H9 (cell line): ENCODE measurements at regions not wholly inside any gene's neighbourhood (a gene's known extent, or its start where the extent isn't known, plus 50 kb on each side); places are given as distances from the start of the nearest gene placed in this dataset.

Experiments used
- DNase-seq: peaks from one replicate; pipeline ENCODE4 v3.0.0-alpha.2; 2017
- H2AFZ ChIP-seq: one replicate; pipeline ENCODE4 v1.6.1; 2013; ENCODE audit warnings: mild to moderate bottlenecking, low read length, control low read depth, moderate library complexity
- H2AK5ac ChIP-seq: 2 replicates; pipeline ENCODE4 v1.6.1; 2013; ENCODE audit warnings: low read length, control low read depth, mixed read lengths; ENCODE audit not compliant: insufficient read length
- H2BK120ac ChIP-seq: one replicate; pipeline ENCODE4 v1.6.1; 2013; ENCODE audit warnings: low read depth, mild to moderate bottlenecking, low read length, control low read depth, inconsistent platforms; ENCODE audit not compliant: poor library complexity, severe bottlenecking
- H2BK12ac ChIP-seq: 2 replicates; pipeline ENCODE4 v1.6.1; 2013; ENCODE audit warnings: low read length, control low read depth, mixed read lengths, low read depth; ENCODE audit not compliant: insufficient read length
- H2BK15ac ChIP-seq: 2 replicates; pipeline ENCODE4 v1.6.1; 2013; ENCODE audit warnings: low read depth, low read length, control low read depth
- H2BK20ac ChIP-seq: one replicate; pipeline ENCODE4 v1.6.1; 2013; ENCODE audit warnings: low read depth, mild to moderate bottlenecking, low read length, control low read depth, inconsistent platforms; ENCODE audit not compliant: poor library complexity, severe bottlenecking
- H2BK5ac ChIP-seq: 2 replicates; pipeline ENCODE4 v1.6.1; 2013; ENCODE audit warnings: low read length, control low read depth, mixed read lengths; ENCODE audit not compliant: insufficient read length
- H3K14ac ChIP-seq: 2 replicates; pipeline ENCODE4 v1.6.1; 2013; ENCODE audit warnings: low read length, control low read depth; ENCODE audit not compliant: insufficient read depth
- H3K18ac ChIP-seq: 2 replicates; pipeline ENCODE4 v1.6.1; 2013; ENCODE audit warnings: low read depth, mild to moderate bottlenecking, mixed read lengths, low read length, control low read depth; ENCODE audit not compliant: insufficient read length
- H3K23ac ChIP-seq: 2 replicates; pipeline ENCODE4 v1.6.1; 2013; ENCODE audit warnings: low read length, control low read depth, mixed read lengths, low read depth; ENCODE audit not compliant: insufficient read length
- H3K23me2 ChIP-seq: 2 replicates; pipeline ENCODE4 v1.6.1; 2013; ENCODE audit warnings: low read depth, mild to moderate bottlenecking, mixed read lengths, low read length, control low read depth; ENCODE audit not compliant: insufficient read length, poor library complexity, severe bottlenecking
- H3K27ac ChIP-seq: 2 replicates; pipeline ENCODE4 v1.5.1; 2013; ENCODE audit warnings: low read length, control low read depth, mixed read lengths, low read depth; ENCODE audit not compliant: insufficient read length
- H3K27me3 ChIP-seq: 2 replicates; pipeline ENCODE4 v1.6.1; 2013; ENCODE audit warnings: low read length, control low read depth, inconsistent platforms; ENCODE audit not compliant: insufficient read depth
- H3K4ac ChIP-seq: 2 replicates; pipeline ENCODE4 v1.6.1; 2013; ENCODE audit warnings: low read depth, mild to moderate bottlenecking, control low read depth, inconsistent platforms, low read length, moderate library complexity
- H3K4me1 ChIP-seq: 2 replicates; pipeline ENCODE4 v1.6.1; 2013; ENCODE audit warnings: low read length, control low read depth, inconsistent platforms; ENCODE audit not compliant: insufficient read depth
- H3K4me2 ChIP-seq: 2 replicates; pipeline ENCODE4 v1.6.1; 2013; ENCODE audit warnings: low read length, control low read depth, mixed read lengths; ENCODE audit not compliant: insufficient read length, insufficient read depth
- H3K56ac ChIP-seq: 2 replicates; pipeline ENCODE4 v1.6.1; 2013; ENCODE audit warnings: low read depth, mild to moderate bottlenecking, mixed read lengths, low read length, control low read depth; ENCODE audit not compliant: insufficient read length
- H3K79me1 ChIP-seq: 2 replicates; pipeline ENCODE4 v1.6.1; 2013; ENCODE audit warnings: low read depth, mild to moderate bottlenecking, moderate library complexity, low read length, control low read depth, inconsistent platforms; ENCODE audit not compliant: insufficient read depth, poor library complexity, severe bottlenecking
- H3K79me2 ChIP-seq: 2 replicates; pipeline ENCODE4 v1.6.1; 2013; ENCODE audit warnings: low read length, control low read depth, inconsistent platforms; ENCODE audit not compliant: insufficient read depth
- H3K9ac ChIP-seq: 2 replicates; pipeline ENCODE4 v1.6.1; 2013; ENCODE audit warnings: low read length, control low read depth, mixed read lengths; ENCODE audit not compliant: insufficient read length; ENCODE audit errors: extremely low read depth
- H3K9me3 ChIP-seq: one replicate; pipeline ENCODE4 v1.6.1; 2013; ENCODE audit warnings: low read depth, low read length, inconsistent platforms; ENCODE audit not compliant: control insufficient read depth
- H3T11ph ChIP-seq: one replicate; pipeline ENCODE4 v1.6.1; 2013; ENCODE audit warnings: mild to moderate bottlenecking, low read length, control low read depth, inconsistent platforms
- H4K20me1 ChIP-seq: one replicate; pipeline ENCODE4 v1.6.1; 2013; ENCODE audit not compliant: control insufficient read depth, insufficient read length, insufficient read depth
- H4K5ac ChIP-seq: 2 replicates; pipeline ENCODE4 v1.6.1; 2013; ENCODE audit warnings: low read depth, mild to moderate bottlenecking, mixed read lengths, low read length, control low read depth; ENCODE audit not compliant: insufficient read length
- H4K8ac ChIP-seq: replicated peaks from 2 replicates; pipeline ENCODE4 v1.6.1; 2013; ENCODE audit warnings: low read length, control low read depth, mixed read lengths, low read depth; ENCODE audit not compliant: insufficient read length
- H4K91ac ChIP-seq: 2 replicates; pipeline ENCODE4 v1.6.1; 2013; ENCODE audit warnings: low read depth, mild to moderate bottlenecking, moderate library complexity, mixed read lengths, low read length, control low read depth; ENCODE audit not compliant: insufficient read length
- H3K27ac Mint-ChIP-seq, 3 experiments: 2 replicates in 2 of 3; 3 replicates in 1 of 3; pipeline ENCODE4 v1.8.0; 2020 to 2021; ENCODE audit warnings: mixed read lengths in 3 of 3, mild to moderate bottlenecking in 1 of 3, moderate library complexity in 1 of 3
- H3K27me3 Mint-ChIP-seq: 2 replicates; pipeline ENCODE4 v1.8.0; 2021; ENCODE audit warnings: low read depth, mild to moderate bottlenecking, moderate library complexity, mixed read lengths
- H3K36me3 Mint-ChIP-seq, 3 experiments: 2 replicates in 2 of 3; 3 replicates in 1 of 3; pipeline ENCODE4 v1.8.0; 2020 to 2021; ENCODE audit warnings: low read depth in 3 of 3, mixed read lengths in 3 of 3; ENCODE audit not compliant: insufficient read depth in 1 of 3
- H3K4me1 Mint-ChIP-seq, 2 experiments: 2 replicates each; pipeline ENCODE4 v1.8.0; 2020; ENCODE audit warnings: mixed read lengths in 2 of 2
- H3K4me3 Mint-ChIP-seq, 2 experiments: 2 replicates in 1 of 2; 3 replicates in 1 of 2; pipeline ENCODE4 v1.8.0; 2020 to 2021; ENCODE audit warnings: mild to moderate bottlenecking in 2 of 2, mixed read lengths in 2 of 2, moderate library complexity in 1 of 2
- H3K9me3 Mint-ChIP-seq, 2 experiments: 2 replicates in 1 of 2; 3 replicates in 1 of 2; pipeline ENCODE4 v1.8.0; 2020; ENCODE audit warnings: mild to moderate bottlenecking in 2 of 2, mixed read lengths in 2 of 2, moderate library complexity in 1 of 2
- WGBS: extraction: QIAGEN DNeasy Blood & Tissue Kit; methylation state at CpG from one replicate; pipeline ENCODE4 v1.1.7; 2013; ENCODE audit warnings: missing lambda C conversion rate, low lambda C conversion rate, mixed read lengths; ENCODE audit not compliant: insufficient read length; ENCODE audit errors: extremely low coverage; 5-methylcytosine and 5-hydroxymethylcytosine counted together
- TF ChIP-seq, protein P1 (sequence below): fragments of 200-600 bp; sonication (generic); conservative IDR thresholded peaks from 3 replicates; pipeline ENCODE4 v1.8.0; 2021; ENCODE audit warnings: antibody characterized with exemption, mild to moderate bottlenecking

DNA sequence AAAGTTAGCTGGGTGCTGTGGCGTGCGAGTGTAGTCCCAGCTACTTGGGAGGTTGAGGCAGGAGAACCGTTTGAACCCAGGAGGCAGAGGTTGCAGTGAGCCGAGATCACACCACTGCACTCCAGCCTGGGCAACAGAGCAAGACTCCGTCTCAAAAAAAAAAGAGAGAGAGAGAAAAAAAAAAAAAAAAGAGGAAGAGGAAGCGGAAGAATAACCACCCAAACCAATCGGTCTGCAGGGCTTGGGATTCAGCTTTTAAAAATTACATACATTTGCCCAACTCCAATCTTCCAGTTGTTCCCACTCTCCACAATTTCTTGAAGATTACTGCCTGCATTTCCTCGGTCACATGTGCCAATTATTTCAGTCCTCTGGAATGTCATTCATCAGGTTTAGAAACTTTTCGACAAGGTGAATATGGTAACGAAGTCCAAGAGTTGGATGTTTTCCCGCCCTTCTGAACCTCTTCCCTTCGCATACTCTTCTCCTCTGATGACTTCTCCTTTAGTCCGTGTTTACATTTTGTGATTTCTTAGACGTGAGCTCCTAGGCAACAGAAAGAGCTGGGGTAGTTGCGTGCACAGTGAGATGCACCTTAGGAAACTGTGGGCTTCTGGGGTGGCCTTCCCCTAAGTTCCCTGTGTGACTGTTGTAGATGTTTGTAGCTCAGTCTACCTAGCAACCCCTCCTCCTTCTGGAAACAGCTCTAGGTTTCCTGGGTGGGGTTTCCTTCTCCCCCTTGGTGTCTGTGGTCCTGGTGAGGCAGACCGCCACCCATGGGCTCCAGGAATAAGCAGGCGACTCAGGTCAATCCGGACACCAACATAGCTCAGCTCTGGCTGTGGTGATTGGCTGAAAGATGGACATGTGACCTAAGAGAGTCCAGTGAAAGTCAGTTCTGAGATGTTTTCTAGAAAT, 63.0 kb upstream of the NCOA3 start:
- Histone ChIP-seq H3K79me1 (no peaks in the 10 kb centered on the region), H3K4ac (no peak overlapping the region), H3K4me2 (no peak overlapping the region), H3T11ph (no peak overlapping the region), H4K91ac (no peak overlapping the region), H3K23me2 (no peaks in the 10 kb centered on the region), H4K20me1 (no peaks in the 10 kb centered on the region), H3K14ac (no peak overlapping the region), H2BK120ac (no peak overlapping the region), H3K18ac (peak overlapping the region; percentile 2), H3K56ac (no peak overlapping the region), H2BK5ac (no peak overlapping the region), H2BK12ac (no peak overlapping the region), H3K27ac (no peak overlapping the region), H3K79me2 (no peaks in the 10 kb centered on the region), H4K5ac (no peak overlapping the region), H2BK15ac (no peak overlapping the region), H4K8ac (no peak overlapping the region), H2AFZ (no peak overlapping the region), H2AK5ac (no peak overlapping the region), H3K4me1 (no peaks in the 10 kb centered on the region), H3K23ac (no peak overlapping the region), H3K27me3 (no peaks in the 10 kb centered on the region), H3K9me3 (no peaks in the 10 kb centered on the region), H2BK20ac (no peak overlapping the region), H3K9ac (no peak overlapping the region)
- Mint-ChIP-seq H3K36me3 (no peaks in the 10 kb centered on the region), H3K27me3 (no peaks in the 10 kb centered on the region; the same call in none of the 2 replicates), H3K4me1 (peaks cover 3 to 4% of the 10 kb centered on the region in 2 experiments; a peak in 3 of 4 replicates), H3K4me3 (no peak overlapping the region), H3K9me3 (no peaks in the 10 kb centered on the region), H3K27ac (peak overlapping the region in 1 of 3 experiments; percentile 24; a peak in 1 of 7 replicates)
- TF ChIP-seq, protein P1, sequence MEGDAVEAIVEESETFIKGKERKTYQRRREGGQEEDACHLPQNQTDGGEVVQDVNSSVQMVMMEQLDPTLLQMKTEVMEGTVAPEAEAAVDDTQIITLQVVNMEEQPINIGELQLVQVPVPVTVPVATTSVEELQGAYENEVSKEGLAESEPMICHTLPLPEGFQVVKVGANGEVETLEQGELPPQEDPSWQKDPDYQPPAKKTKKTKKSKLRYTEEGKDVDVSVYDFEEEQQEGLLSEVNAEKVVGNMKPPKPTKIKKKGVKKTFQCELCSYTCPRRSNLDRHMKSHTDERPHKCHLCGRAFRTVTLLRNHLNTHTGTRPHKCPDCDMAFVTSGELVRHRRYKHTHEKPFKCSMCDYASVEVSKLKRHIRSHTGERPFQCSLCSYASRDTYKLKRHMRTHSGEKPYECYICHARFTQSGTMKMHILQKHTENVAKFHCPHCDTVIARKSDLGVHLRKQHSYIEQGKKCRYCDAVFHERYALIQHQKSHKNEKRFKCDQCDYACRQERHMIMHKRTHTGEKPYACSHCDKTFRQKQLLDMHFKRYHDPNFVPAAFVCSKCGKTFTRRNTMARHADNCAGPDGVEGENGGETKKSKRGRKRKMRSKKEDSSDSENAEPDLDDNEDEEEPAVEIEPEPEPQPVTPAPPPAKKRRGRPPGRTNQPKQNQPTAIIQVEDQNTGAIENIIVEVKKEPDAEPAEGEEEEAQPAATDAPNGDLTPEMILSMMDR = no peak
- no peak for DNase-seq
- WGBS = no CpG with 5 or more reads among the region's 18 CpGs
